ENCODE measurements at regions not wholly inside any gene's neighbourhood (a gene's known extent, or its start where the extent isn't known, plus 50 kb on each side); places are given as distances from the start of the nearest gene placed in this dataset.

- no peaks in the 10 kb centered on the region for H3K36me3 ChIP-seq (replicated peaks in 1 of 2; ENCODE audit: control insufficient read depth in 1 of 2, insufficient read depth in 2 of 2, low read length in 1 of 2)
- no peaks in the 10 kb centered on the region for H3K9me3 ChIP-seq
- H3F3A ChIP-seq (replicated peaks; ENCODE audit: insufficient read depth): no peaks in the 10 kb centered on the region
- TF ChIP-seq USF1 (IDR thresholded peaks at IDR 0.05; ENCODE audit: borderline replicate concordance, low read depth) (no peak), TAF1 (IDR thresholded peaks at IDR 0.05; ENCODE audit: borderline replicate concordance, low read depth, low read length) (no peak), RAD21 (IDR thresholded peaks at IDR 0.05; ENCODE audit: low read length) (no peak), TCF12 (IDR thresholded peaks at IDR 0.05) (no peak), IRF3 (IDR thresholded peaks at IDR 0.05; ENCODE audit: low read depth, low read length) (no peak), PBX3 (IDR thresholded peaks at IDR 0.05) (no peak), FOSL2 (IDR thresholded peaks at IDR 0.05; ENCODE audit: borderline replicate concordance, low read depth) (no peak), POLR2AphosphoS5 (IDR thresholded peaks at IDR 0.05; ENCODE audit: low read depth, low read length) (no peak), ZBTB33 (IDR thresholded peaks at IDR 0.05; ENCODE audit: borderline replicate concordance, low read depth) (no peak), RFX5 (IDR thresholded peaks at IDR 0.05; ENCODE audit: low read length) (no peak), MAX (IDR thresholded peaks at IDR 0.05; ENCODE audit: low read depth) (no peak), USF2 (IDR thresholded peaks at IDR 0.05; ENCODE audit: borderline replicate concordance, low read depth, low read length) (no peak), NFIC (IDR thresholded peaks at IDR 0.05; ENCODE audit: borderline replicate concordance) (no peak), MXI1 (IDR thresholded peaks at IDR 0.05; ENCODE audit: low read depth, low read length) (no peak), CTCF (IDR thresholded peaks at IDR 0.05) (no peak), REST (IDR thresholded peaks at IDR 0.05; ENCODE audit: low read depth, low read length) (no peak)
- no peak overlapping the region for H3K4me2 ChIP-seq
- no peak overlapping the region for H3K27ac ChIP-seq (ENCODE audit: low read depth in 2 of 2, low read length in 1 of 2)
- CTCF ChIA-PET: no interaction called here
- no peaks in the 10 kb centered on the region for H3K9me2 ChIP-seq
- no peak overlapping the region for H3K9ac ChIP-seq
- no peaks in the 10 kb centered on the region for H3K27me3 ChIP-seq (ENCODE audit: insufficient read depth)
- no peak overlapping the region for H3K4me3 ChIP-seq (ENCODE audit: low read depth in 2 of 2, low read length in 1 of 2)
- no peak overlapping the region for H2AFZ ChIP-seq (ENCODE audit: low read depth)
- H3K4me1 ChIP-seq (ENCODE audit: control insufficient read depth in 1 of 2, insufficient read depth in 2 of 2, low read depth in 1 of 2, low read length in 1 of 2): peaks cover 0 to 2% of the 10 kb centered on the region in 2 experiments; a peak in 1 of 4 replicates
- no peaks in the 10 kb centered on the region for H3K79me2 ChIP-seq (ENCODE audit: insufficient read depth)
- no peaks in the 10 kb centered on the region for H4K20me1 ChIP-seq (ENCODE audit: insufficient read depth)
- POLR2A ChIA-PET: no interaction called here
- no peak for DNase-seq
Measured at GRCh38 chr1:215031392-215031791, 51.1 kb upstream of the KCNK2 start.

Data from SK-N-SH (cell line).